HG02852 (cell line): ENCODE measurements at regions not wholly inside any gene's neighbourhood (a gene's known extent, or its start where the extent isn't known, plus 50 kb on each side); places are given as distances from the start of the nearest gene placed in this dataset.

ENCODE experiments used
- ATAC-seq: cut with Tn5 transposase; IDR thresholded peaks from one replicate; pipeline ENCODE4 v1.9.1; 2021; ENCODE audit warnings: mild to moderate bottlenecking, moderate library complexity; ENCODE audit not compliant: unreplicated experiment

- no peak for ATAC-seq
These were observed 490.4 kb upstream of the SEMA3A start for GRCh38 chr7:84684836-84685480.

GRCh38 chr7:84682543-84682942, 488.0 kb upstream of the SEMA3A start:
- no peak for ATAC-seq

- no peak for ATAC-seq
These were observed 484.3 kb upstream of the SEMA3A start for GRCh38 chr7:84678841-84679240.

GRCh38 chr7:84677117-84677732, 482.6 kb upstream of the SEMA3A start:
- ATAC-seq, result no peak

- no peak for ATAC-seq
These were observed 481.0 kb upstream of the SEMA3A start for GRCh38 chr7:84675633-84676034.

- no peak for ATAC-seq
These were observed 479.8 kb upstream of the SEMA3A start for GRCh38 chr7:84674236-84674913.

- no peak for ATAC-seq
These were observed 474.7 kb upstream of the SEMA3A start for GRCh38 chr7:84669177-84669732.

GRCh38 chr7:84668116-84668515, 473.5 kb upstream of the SEMA3A start:
- no peak for ATAC-seq

- no peak for ATAC-seq
These were observed 472.1 kb upstream of the SEMA3A start for GRCh38 chr7:84666651-84667050.

GRCh38 chr7:84665339-84665738, 470.8 kb upstream of the SEMA3A start:
- no peak for ATAC-seq

- ATAC-seq, result no peak
These were observed 470.0 kb upstream of the SEMA3A start for GRCh38 chr7:84664626-84665025.

GRCh38 chr7:84663224-84663623, 468.6 kb upstream of the SEMA3A start:
- ATAC-seq, result no peak

GRCh38 chr7:84658286-84658685, 463.7 kb upstream of the SEMA3A start:
- ATAC-seq, result no peak

- no peak for ATAC-seq
These were observed 459.7 kb upstream of the SEMA3A start for GRCh38 chr7:84654273-84654672.

- no peak for ATAC-seq
These were observed 457.3 kb upstream of the SEMA3A start for GRCh38 chr7:84651876-84652275.

- ATAC-seq, result no peak
These were observed 453.5 kb upstream of the SEMA3A start for GRCh38 chr7:84647797-84648757.

GRCh38 chr7:84642611-84643010, 448.0 kb upstream of the SEMA3A start:
- ATAC-seq, result no peak

GRCh38 chr7:84640637-84641036, 446.0 kb upstream of the SEMA3A start:
- no peak for ATAC-seq

- no peak for ATAC-seq
These were observed 443.7 kb upstream of the SEMA3A start for GRCh38 chr7:84638339-84638697.

GRCh38 chr7:84637568-84638338, 443.2 kb upstream of the SEMA3A start:
- ATAC-seq, result no peak
